CD14-positive monocyte (primary cell): ENCODE measurements at regions not wholly inside any gene's neighbourhood (a gene's known extent, or its start where the extent isn't known, plus 50 kb on each side); places are given as distances from the start of the nearest gene placed in this dataset.

Experiments used
- DNase-seq, 3 donors: peaks; one replicate each; pipeline ENCODE4 v3.0.0-alpha.2; 2011 to 2022
- H2AFZ ChIP-seq: 2 replicates; pipeline ENCODE4 v1.6.0; 2012; ENCODE audit warnings: mild to moderate bottlenecking, low read depth, low read length, inconsistent platforms; ENCODE audit not compliant: insufficient read depth, poor library complexity, severe bottlenecking
- H3K27ac ChIP-seq, 2 donors: 1 replicate in 1 of 2; 2 replicates in 1 of 2; pipeline ENCODE4 v1.5.1; 2012 to 2013; ENCODE audit warnings: low read length in 2 of 2, control low read depth in 1 of 2, inconsistent platforms in 1 of 2, low read depth in 1 of 2, mild to moderate bottlenecking in 1 of 2
- H3K27me3 ChIP-seq, 2 donors: one replicate each; pipeline versions ENCODE4 v1.6.0 to v1.6.1; 2011 to 2013; ENCODE audit warnings: low read length in 2 of 2; ENCODE audit not compliant: control insufficient read depth in 2 of 2, insufficient read depth in 2 of 2
- H3K36me3 ChIP-seq, 2 donors: replicated peaks in 1 of 2; 1 replicate in 1 of 2; 2 replicates in 1 of 2; pipeline versions ENCODE4 v1.5.1 to v1.6.1; 2012 to 2013; ENCODE audit warnings: low read length in 2 of 2, control low read depth in 1 of 2, inconsistent platforms in 1 of 2, mild to moderate bottlenecking in 1 of 2; ENCODE audit not compliant: insufficient read depth in 2 of 2, control insufficient read depth in 1 of 2
- H3K4me1 ChIP-seq, 2 donors: 1 replicate in 1 of 2; 2 replicates in 1 of 2; pipeline versions ENCODE4 v1.5.1 to v1.6.1; 2012 to 2013; ENCODE audit warnings: low read length in 2 of 2, control low read depth in 1 of 2, inconsistent platforms in 1 of 2, mild to moderate bottlenecking in 1 of 2, moderate library complexity in 1 of 2; ENCODE audit not compliant: insufficient read depth in 2 of 2, control insufficient read depth in 1 of 2
- H3K4me2 ChIP-seq: replicated peaks from 2 replicates; pipeline ENCODE3; 2012; ENCODE audit warnings: low read length, moderate library complexity, mild to moderate bottlenecking; ENCODE audit not compliant: poor library complexity, severe bottlenecking; ENCODE audit errors: extremely low read depth
- H3K4me3 ChIP-seq, 3 experiments: fragments of 200-600 bp in 1 of 3; sonication (generic) in 1 of 3; replicated peaks in 1 of 3; 1 replicate in 2 of 3; 2 replicates in 1 of 3; pipeline ENCODE4 v1.5.1; 2011 to 2013; ENCODE audit warnings: low read length in 3 of 3, mild to moderate bottlenecking in 3 of 3, control low read depth in 2 of 3, low read depth in 2 of 3, inconsistent platforms in 1 of 3, moderate library complexity in 1 of 3
- H3K79me2 ChIP-seq: 2 replicates; pipeline ENCODE4 v1.6.0; 2012; ENCODE audit warnings: mild to moderate bottlenecking, control low read depth, inconsistent platforms, low read length, moderate library complexity; ENCODE audit not compliant: insufficient read depth
- H3K9ac ChIP-seq: 2 replicates; pipeline ENCODE4 v1.6.0; 2017; ENCODE audit warnings: low read length, mild to moderate bottlenecking; ENCODE audit not compliant: insufficient read depth, poor library complexity, severe bottlenecking
- H3K9me3 ChIP-seq, 2 donors: replicated peaks in 1 of 2; 1 replicate in 1 of 2; 2 replicates in 1 of 2; pipeline versions ENCODE4 v1.5.1 to v1.6.1; 2012 to 2013; ENCODE audit warnings: low read length in 2 of 2, control low read depth in 1 of 2; ENCODE audit not compliant: control insufficient read depth in 1 of 2, insufficient read depth in 1 of 2
- H4K20me1 ChIP-seq: 2 replicates; pipeline ENCODE4 v1.6.0; 2012; ENCODE audit warnings: mild to moderate bottlenecking, low read length, control low read depth, moderate library complexity; ENCODE audit not compliant: insufficient read depth
- H3K27ac Mint-ChIP-seq, 7 donors: one replicate each; pipeline ENCODE4 v1.8.0; 2020; ENCODE audit warnings: mild to moderate bottlenecking in 7 of 7, mixed read lengths in 7 of 7, moderate library complexity in 6 of 7, inconsistent platforms in 2 of 7
- H3K27me3 Mint-ChIP-seq, 3 donors: one replicate each; pipeline ENCODE4 v1.8.0; 2021 to 2022; ENCODE audit warnings: low read depth in 3 of 3, mild to moderate bottlenecking in 3 of 3, mixed read lengths in 3 of 3, moderate library complexity in 3 of 3, inconsistent platforms in 1 of 3
- H3K36me3 Mint-ChIP-seq, 2 donors: one replicate each; pipeline ENCODE4 v1.8.0; 2020; ENCODE audit warnings: mixed read lengths in 2 of 2, inconsistent platforms in 1 of 2, mild to moderate bottlenecking in 1 of 2
- H3K4me1 Mint-ChIP-seq: one replicate; pipeline ENCODE4 v1.8.0; 2020; ENCODE audit warnings: mild to moderate bottlenecking, mixed read lengths
- H3K4me3 Mint-ChIP-seq, 2 donors: one replicate each; pipeline ENCODE4 v1.8.0; 2020; ENCODE audit warnings: mild to moderate bottlenecking in 2 of 2, mixed read lengths in 2 of 2, moderate library complexity in 1 of 2
- H3K9me3 Mint-ChIP-seq, 7 donors: one replicate each; pipeline ENCODE4 v1.8.0; 2020 to 2022; ENCODE audit warnings: mixed read lengths in 7 of 7, mild to moderate bottlenecking in 6 of 7, moderate library complexity in 6 of 7, inconsistent platforms in 2 of 7
- CTCF ChIP-seq: fragments of 200-600 bp; IDR thresholded peaks from one replicate; pipeline ENCODE4 v1.8.0; 2022; ENCODE audit warnings: antibody characterized with exemption, mild to moderate bottlenecking
- WGBS: methylation state at CpG from one replicate; pipeline ENCODE4 v1.1.5; 2013; ENCODE audit warnings: missing lambda C conversion rate; ENCODE audit not compliant: insufficient coverage; 5-methylcytosine and 5-hydroxymethylcytosine counted together
- intact Hi-C, 2 donors: fragments of 100-400 bp; cut with micrococcal nuclease; formaldehyde crosslinking; loops; one replicate each; pipeline versions ENCODE4 v1.15.0 to v1.15.1; 2023

- H3K27ac Mint-ChIP-seq = no peak overlapping the region
- no peaks in the 10 kb centered on the region for H3K4me1 Mint-ChIP-seq
- intact Hi-C loops = no loop called here
- H3K27me3 Mint-ChIP-seq = peaks cover 0 to 2% (median 1%) of the 10 kb centered on the region in 3 donors
- no peak overlapping the region for H3K27ac ChIP-seq
- no peak overlapping the region for H3K9ac ChIP-seq
- H3K36me3 Mint-ChIP-seq = no peaks in the 10 kb centered on the region
- H3K36me3 ChIP-seq = no peaks in the 10 kb centered on the region
- H3K4me2 ChIP-seq = no peak overlapping the region
- H3K27me3 ChIP-seq = no peaks in the 10 kb centered on the region
- no peak overlapping the region for H3K4me3 Mint-ChIP-seq
- H3K9me3 ChIP-seq = peaks cover 3 to 17% of the 10 kb centered on the region in 2 donors
- DNase-seq = no peak
- no peak for TF ChIP-seq CTCF
- peaks cover 0 to 9% (median 2%) of the 10 kb centered on the region in 7 donors for H3K9me3 Mint-ChIP-seq
- H4K20me1 ChIP-seq = no peaks in the 10 kb centered on the region
- 90% methylated on average over 8 of the region's 8 CpGs for WGBS
- no peak overlapping the region for H2AFZ ChIP-seq
- no peak overlapping the region for H3K4me3 ChIP-seq
- no peaks in the 10 kb centered on the region for H3K4me1 ChIP-seq
- no peaks in the 10 kb centered on the region for H3K79me2 ChIP-seq
Observed at GRCh38 chr4:161002386-161002785, 1161.4 kb downstream of the FSTL5 start.

- no peaks in the 10 kb centered on the region for H3K4me1 Mint-ChIP-seq
- Histone ChIP-seq H3K79me2 (no peaks in the 10 kb centered on the region), H3K4me3 (no peak overlapping the region), H3K27me3 (no peaks in the 10 kb centered on the region), H3K4me1 (no peaks in the 10 kb centered on the region), H3K4me2 (no peak overlapping the region), H3K9me3 (peaks cover 3 to 17% of the 10 kb centered on the region in 2 donors), H3K27ac (no peak overlapping the region), H2AFZ (no peak overlapping the region), H3K36me3 (no peaks in the 10 kb centered on the region), H4K20me1 (no peaks in the 10 kb centered on the region), H3K9ac (no peak overlapping the region)
- H3K9me3 Mint-ChIP-seq = peaks cover 0 to 9% (median 2%) of the 10 kb centered on the region in 7 donors
- TF ChIP-seq CTCF = no peak
- no peak overlapping the region for H3K4me3 Mint-ChIP-seq
- no peak overlapping the region for H3K27ac Mint-ChIP-seq
- H3K27me3 Mint-ChIP-seq = peaks cover 0 to 2% (median 1%) of the 10 kb centered on the region in 3 donors
- no peaks in the 10 kb centered on the region for H3K36me3 Mint-ChIP-seq
- no peak for DNase-seq
- 95% methylated on average over 11 of the region's 16 CpGs for WGBS
- intact Hi-C loops = no loop called here
Observed at GRCh38 chr4:161003418-161004057, 1160.3 kb downstream of the FSTL5 start.
